ENCODE measurements at regions not wholly inside any gene's neighbourhood (a gene's known extent, or its start where the extent isn't known, plus 50 kb on each side); places are given as distances from the start of the nearest gene placed in this dataset.
"Not testable (repeated sequence)": the region's sequence is repeated elsewhere in the genome, so short reads cannot be mapped to it uniquely, and the experiment has no call there.

GRCh38 chr4:72875545-72875944, 194.0 kb downstream of the COX18 start:
- Histone ChIP-seq H3K4me3 (ENCODE audit: low read length) (no peak overlapping the region), H3K27ac (ENCODE audit: low read length) (no peak overlapping the region), H3K9ac (ENCODE audit: low read length) (no peak overlapping the region), H3K4me1 (ENCODE audit: control insufficient read depth, low read depth, low read length) (no peaks in the 10 kb centered on the region), H3K9me3 (ENCODE audit: control insufficient read depth, low read depth, low read length) (no peaks in the 10 kb centered on the region), H3K27me3 (ENCODE audit: control insufficient read depth, insufficient read depth, low read length) (no peaks in the 10 kb centered on the region), H3K36me3 (ENCODE audit: control insufficient read depth, low read depth, low read length) (no peaks in the 10 kb centered on the region)

- Histone ChIP-seq H3K9me3 (ENCODE audit: control insufficient read depth, low read depth, low read length) (no peaks in the 10 kb centered on the region), H3K4me1 (ENCODE audit: control insufficient read depth, low read depth, low read length) (no peaks in the 10 kb centered on the region), H3K9ac (ENCODE audit: low read length) (no peak overlapping the region), H3K27me3 (ENCODE audit: control insufficient read depth, insufficient read depth, low read length) (no peaks in the 10 kb centered on the region), H3K36me3 (ENCODE audit: control insufficient read depth, low read depth, low read length) (no peaks in the 10 kb centered on the region), H3K27ac (ENCODE audit: low read length) (no peak overlapping the region), H3K4me3 (ENCODE audit: low read length) (no peak overlapping the region)
Measured at GRCh38 chr4:72875138-72875537, 194.4 kb downstream of the COX18 start.

- no peaks in the 10 kb centered on the region for H3K9me3 ChIP-seq (ENCODE audit: control insufficient read depth, low read depth, low read length)
- no peak overlapping the region for H3K9ac ChIP-seq (ENCODE audit: low read length)
- no peak overlapping the region for H3K27ac ChIP-seq (ENCODE audit: low read length)
- no peaks in the 10 kb centered on the region for H3K4me1 ChIP-seq (ENCODE audit: control insufficient read depth, low read depth, low read length)
- H3K36me3 ChIP-seq (ENCODE audit: control insufficient read depth, low read depth, low read length), result no peaks in the 10 kb centered on the region
- H3K4me3 ChIP-seq (ENCODE audit: low read length), result no peak overlapping the region
- H3K27me3 ChIP-seq (ENCODE audit: control insufficient read depth, insufficient read depth, low read length), result no peaks in the 10 kb centered on the region
Measured at GRCh38 chr4:72864898-72865297, 204.6 kb downstream of the COX18 start.

- not testable (repeated sequence) for H3K27ac ChIP-seq (ENCODE audit: low read length); H3K9me3 ChIP-seq (ENCODE audit: control insufficient read depth, low read depth, low read length); H3K9ac ChIP-seq (ENCODE audit: low read length); H3K4me3 ChIP-seq (ENCODE audit: low read length); H3K36me3 ChIP-seq (ENCODE audit: control insufficient read depth, low read depth, low read length); H3K27me3 ChIP-seq (ENCODE audit: control insufficient read depth, insufficient read depth, low read length); H3K4me1 ChIP-seq (ENCODE audit: control insufficient read depth, low read depth, low read length)
Measured at GRCh38 chr4:72864277-72864676, 205.2 kb downstream of the COX18 start.

GRCh38 chr4:72860766-72861165, 208.8 kb downstream of the COX18 start:
- Histone ChIP-seq H3K4me1 (ENCODE audit: control insufficient read depth, low read depth, low read length) (no peaks in the 10 kb centered on the region), H3K9ac (ENCODE audit: low read length) (no peak overlapping the region), H3K36me3 (ENCODE audit: control insufficient read depth, low read depth, low read length) (no peaks in the 10 kb centered on the region), H3K9me3 (ENCODE audit: control insufficient read depth, low read depth, low read length) (no peaks in the 10 kb centered on the region), H3K27ac (ENCODE audit: low read length) (no peak overlapping the region), H3K4me3 (ENCODE audit: low read length) (no peak overlapping the region), H3K27me3 (ENCODE audit: control insufficient read depth, insufficient read depth, low read length) (no peaks in the 10 kb centered on the region)

GRCh38 chr4:72858328-72858727, 211.2 kb downstream of the COX18 start:
- Histone ChIP-seq H3K9me3 (ENCODE audit: control insufficient read depth, low read depth, low read length) (no peaks in the 10 kb centered on the region), H3K27ac (ENCODE audit: low read length) (no peak overlapping the region), H3K4me3 (ENCODE audit: low read length) (no peak overlapping the region), H3K9ac (ENCODE audit: low read length) (no peak overlapping the region), H3K4me1 (ENCODE audit: control insufficient read depth, low read depth, low read length) (no peaks in the 10 kb centered on the region), H3K36me3 (ENCODE audit: control insufficient read depth, low read depth, low read length) (no peaks in the 10 kb centered on the region), H3K27me3 (ENCODE audit: control insufficient read depth, insufficient read depth, low read length) (no peaks in the 10 kb centered on the region)

- no peak overlapping the region for H3K4me3 ChIP-seq (ENCODE audit: low read length)
- no peaks in the 10 kb centered on the region for H3K4me1 ChIP-seq (ENCODE audit: control insufficient read depth, low read depth, low read length)
- H3K27ac ChIP-seq (ENCODE audit: low read length), result no peak overlapping the region
- no peak overlapping the region for H3K9ac ChIP-seq (ENCODE audit: low read length)
- no peaks in the 10 kb centered on the region for H3K36me3 ChIP-seq (ENCODE audit: control insufficient read depth, low read depth, low read length)
- H3K27me3 ChIP-seq (ENCODE audit: control insufficient read depth, insufficient read depth, low read length), result no peaks in the 10 kb centered on the region
- H3K9me3 ChIP-seq (ENCODE audit: control insufficient read depth, low read depth, low read length), result no peaks in the 10 kb centered on the region
Measured at GRCh38 chr4:72857787-72858186, 211.7 kb downstream of the COX18 start.

- no peak overlapping the region for H3K27ac ChIP-seq (ENCODE audit: low read length)
- no peaks in the 10 kb centered on the region for H3K4me1 ChIP-seq (ENCODE audit: control insufficient read depth, low read depth, low read length)
- H3K9ac ChIP-seq (ENCODE audit: low read length), result no peak overlapping the region
Measured at GRCh38 chr4:72857216-72857615, 212.3 kb downstream of the COX18 start.

GRCh38 chr4:72846280-72847111, 223.0 kb downstream of the COX18 start:
- Histone ChIP-seq H3K9ac (ENCODE audit: low read length) (no peak overlapping the region), H3K27ac (ENCODE audit: low read length) (no peak overlapping the region), H3K36me3 (ENCODE audit: control insufficient read depth, low read depth, low read length) (no peaks in the 10 kb centered on the region), H3K4me1 (ENCODE audit: control insufficient read depth, low read depth, low read length) (no peaks in the 10 kb centered on the region), H3K9me3 (ENCODE audit: control insufficient read depth, low read depth, low read length) (no peaks in the 10 kb centered on the region), H3K4me3 (ENCODE audit: low read length) (no peak overlapping the region), H3K27me3 (ENCODE audit: control insufficient read depth, insufficient read depth, low read length) (no peaks in the 10 kb centered on the region)

More at GRCh38 chr4:72857216-72857615, 212.3 kb downstream of the COX18 start:
- Histone ChIP-seq H3K9me3 (ENCODE audit: control insufficient read depth, low read depth, low read length) (no peaks in the 10 kb centered on the region), H3K27me3 (ENCODE audit: control insufficient read depth, insufficient read depth, low read length) (no peaks in the 10 kb centered on the region), H3K36me3 (ENCODE audit: control insufficient read depth, low read depth, low read length) (no peaks in the 10 kb centered on the region), H3K4me3 (ENCODE audit: low read length) (no peak overlapping the region)

GRCh38 chr4:72843466-72843865, 226.1 kb downstream of the COX18 start:
- H3K27ac ChIP-seq (ENCODE audit: low read length), result no peak overlapping the region
- H3K9ac ChIP-seq (ENCODE audit: low read length), result no peak overlapping the region
- no peaks in the 10 kb centered on the region for H3K27me3 ChIP-seq (ENCODE audit: control insufficient read depth, insufficient read depth, low read length)
- no peaks in the 10 kb centered on the region for H3K9me3 ChIP-seq (ENCODE audit: control insufficient read depth, low read depth, low read length)
- H3K4me1 ChIP-seq (ENCODE audit: control insufficient read depth, low read depth, low read length), result no peaks in the 10 kb centered on the region
- H3K36me3 ChIP-seq (ENCODE audit: control insufficient read depth, low read depth, low read length), result no peaks in the 10 kb centered on the region
- H3K4me3 ChIP-seq (ENCODE audit: low read length), result no peak overlapping the region

- Histone ChIP-seq H3K27me3 (ENCODE audit: control insufficient read depth, insufficient read depth, low read length) (no peaks in the 10 kb centered on the region), H3K9ac (ENCODE audit: low read length) (no peak overlapping the region), H3K9me3 (ENCODE audit: control insufficient read depth, low read depth, low read length) (no peaks in the 10 kb centered on the region), H3K4me1 (ENCODE audit: control insufficient read depth, low read depth, low read length) (no peaks in the 10 kb centered on the region), H3K27ac (ENCODE audit: low read length) (no peak overlapping the region), H3K4me3 (ENCODE audit: low read length) (no peak overlapping the region), H3K36me3 (ENCODE audit: control insufficient read depth, low read depth, low read length) (no peaks in the 10 kb centered on the region)
Measured at GRCh38 chr4:72842323-72842722, 227.2 kb downstream of the COX18 start.

GRCh38 chr4:72840166-72840565, 229.3 kb downstream of the COX18 start:
- not testable (repeated sequence) for H3K27ac ChIP-seq (ENCODE audit: low read length); H3K27me3 ChIP-seq (ENCODE audit: control insufficient read depth, insufficient read depth, low read length); H3K4me1 ChIP-seq (ENCODE audit: control insufficient read depth, low read depth, low read length); H3K9me3 ChIP-seq (ENCODE audit: control insufficient read depth, low read depth, low read length); H3K4me3 ChIP-seq (ENCODE audit: low read length); H3K36me3 ChIP-seq (ENCODE audit: control insufficient read depth, low read depth, low read length); H3K9ac ChIP-seq (ENCODE audit: low read length)
